HG03520 (cell line): ENCODE measurements at regions not wholly inside any gene's neighbourhood (a gene's known extent, or its start where the extent isn't known, plus 50 kb on each side); places are given as distances from the start of the nearest gene placed in this dataset.
A peak's percentile ranks its signal among the peaks of the same experiment; 100 is the strongest.

ENCODE experiments used
- ATAC-seq: cut with Tn5 transposase; IDR thresholded peaks from one replicate; pipeline ENCODE4 v1.9.1; 2021; ENCODE audit warnings: mild to moderate bottlenecking, moderate library complexity; ENCODE audit not compliant: unreplicated experiment

DNA sequence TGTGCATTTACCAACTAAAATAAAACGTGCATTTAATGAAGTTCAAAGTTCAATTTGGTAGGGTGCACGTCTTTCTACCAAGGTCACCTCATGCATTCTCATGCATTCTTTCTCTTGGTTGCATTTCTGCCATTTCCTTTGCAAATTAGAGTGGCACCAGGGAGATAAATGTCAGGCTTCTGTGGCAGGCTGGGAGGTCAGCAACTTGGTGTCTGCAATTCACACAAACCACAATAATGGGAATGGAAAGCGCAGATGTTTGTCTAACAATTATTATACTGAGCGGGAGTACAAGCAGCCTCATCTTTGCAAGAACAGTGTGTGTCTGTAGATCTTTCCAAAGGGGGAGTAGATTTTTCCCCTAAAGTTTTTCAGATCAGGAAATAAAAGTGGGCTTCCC, 411.7 kb downstream of the DMRT2 start:
- ATAC-seq: no peak

DNA sequence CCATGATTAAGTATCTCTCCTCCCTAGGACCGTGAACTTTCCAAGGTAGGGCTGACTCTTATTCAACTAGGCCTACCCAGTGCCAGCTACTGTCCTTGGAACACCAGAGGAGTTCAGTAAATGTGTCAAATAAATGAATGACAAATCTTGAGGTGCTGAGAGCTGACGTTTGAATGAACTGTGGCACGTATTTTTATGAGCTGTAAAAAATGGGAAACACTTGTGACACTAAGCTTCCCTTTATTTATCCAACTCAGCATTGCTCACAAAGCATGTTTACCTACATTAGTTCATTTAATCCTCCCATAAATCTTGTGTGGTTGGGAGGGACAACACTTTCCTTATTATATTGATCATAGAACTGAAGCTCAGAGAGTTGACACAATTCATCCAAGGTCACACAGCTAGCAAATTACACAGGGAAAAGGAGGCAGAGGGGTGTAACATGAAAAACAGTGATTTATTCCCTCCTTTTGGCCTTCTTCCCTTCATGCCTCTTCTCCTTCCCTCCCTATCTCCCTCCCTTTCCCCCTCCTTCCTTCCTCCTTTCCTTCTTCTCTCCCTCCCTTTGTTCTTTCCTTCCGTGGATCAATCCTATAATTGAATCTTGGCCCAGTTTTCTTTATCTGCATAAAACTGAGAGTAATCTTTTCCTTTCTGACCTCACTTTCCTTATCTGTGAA, 412.6 kb downstream of the DMRT2 start:
- ATAC-seq: no peak

DNA sequence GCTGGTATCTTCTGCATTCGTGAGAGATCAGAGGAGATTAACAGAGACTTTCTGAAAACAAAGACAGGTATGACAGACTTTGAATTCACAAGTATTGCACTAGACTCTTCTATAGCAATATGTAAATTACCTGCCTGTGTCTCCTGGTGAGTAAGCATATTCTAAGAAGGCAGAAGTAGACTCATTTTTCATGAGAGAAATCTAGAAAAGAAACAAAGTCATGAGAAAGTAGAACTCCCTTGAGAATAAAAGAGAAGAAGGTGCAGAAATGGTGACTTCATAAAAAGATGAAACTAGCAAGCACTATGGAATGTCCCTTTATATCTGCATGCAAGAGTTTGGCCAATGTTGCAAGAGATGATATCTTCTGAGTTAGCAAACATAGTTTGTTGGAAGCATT, 419.8 kb downstream of the DMRT2 start:
- peak; percentile 79 for ATAC-seq

DNA sequence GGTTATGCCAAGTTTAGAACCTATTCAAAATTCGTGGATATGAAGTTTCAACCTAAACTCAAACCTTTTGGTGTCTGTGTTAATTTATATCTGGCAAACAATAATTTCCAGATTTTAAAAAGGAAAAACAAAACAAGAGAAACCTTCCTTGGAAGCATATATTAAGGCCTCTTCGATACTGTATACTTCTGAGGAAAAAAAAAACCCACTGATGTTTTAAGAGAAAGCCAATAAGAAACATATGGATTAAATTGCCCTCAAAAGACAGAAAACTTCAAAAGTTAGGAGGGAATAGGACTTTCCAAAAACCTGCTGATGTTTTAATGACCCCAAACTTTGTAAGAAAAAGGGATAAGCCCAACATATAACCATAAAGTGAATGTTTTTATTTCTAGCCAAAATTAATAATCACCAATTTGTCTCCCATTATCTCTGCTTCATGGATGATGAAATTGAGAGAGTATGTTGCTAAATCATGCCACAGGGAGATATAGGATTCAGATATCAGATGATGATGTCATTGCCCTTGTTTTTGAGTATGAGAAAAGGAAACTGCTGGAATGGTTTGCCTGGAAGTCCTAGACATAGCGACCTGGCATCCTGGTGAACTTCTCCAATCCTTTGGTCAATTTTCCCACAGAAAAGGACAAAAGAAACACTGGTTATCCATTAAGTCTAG, 423.9 kb downstream of the DMRT2 start:
- no peak for ATAC-seq

DNA sequence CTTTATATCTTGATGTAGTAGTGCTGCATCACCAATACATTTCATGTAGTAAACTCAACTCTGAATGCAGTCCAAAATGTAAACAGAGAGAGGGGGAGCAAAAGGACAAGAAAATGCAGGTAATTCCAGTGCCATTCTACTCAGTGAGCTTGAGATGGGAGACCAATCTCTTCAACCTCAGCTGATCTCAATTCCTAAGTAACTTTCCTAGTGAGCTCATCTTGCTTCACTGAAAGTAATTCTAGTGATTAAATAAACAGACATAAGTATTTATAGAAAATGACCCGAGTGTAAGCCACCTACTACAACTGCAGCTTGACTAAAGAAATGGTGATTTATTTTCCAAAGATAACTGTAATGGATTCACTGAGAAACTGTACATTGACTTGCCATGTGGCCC, 424.5 kb downstream of the DMRT2 start:
- no peak for ATAC-seq

DNA sequence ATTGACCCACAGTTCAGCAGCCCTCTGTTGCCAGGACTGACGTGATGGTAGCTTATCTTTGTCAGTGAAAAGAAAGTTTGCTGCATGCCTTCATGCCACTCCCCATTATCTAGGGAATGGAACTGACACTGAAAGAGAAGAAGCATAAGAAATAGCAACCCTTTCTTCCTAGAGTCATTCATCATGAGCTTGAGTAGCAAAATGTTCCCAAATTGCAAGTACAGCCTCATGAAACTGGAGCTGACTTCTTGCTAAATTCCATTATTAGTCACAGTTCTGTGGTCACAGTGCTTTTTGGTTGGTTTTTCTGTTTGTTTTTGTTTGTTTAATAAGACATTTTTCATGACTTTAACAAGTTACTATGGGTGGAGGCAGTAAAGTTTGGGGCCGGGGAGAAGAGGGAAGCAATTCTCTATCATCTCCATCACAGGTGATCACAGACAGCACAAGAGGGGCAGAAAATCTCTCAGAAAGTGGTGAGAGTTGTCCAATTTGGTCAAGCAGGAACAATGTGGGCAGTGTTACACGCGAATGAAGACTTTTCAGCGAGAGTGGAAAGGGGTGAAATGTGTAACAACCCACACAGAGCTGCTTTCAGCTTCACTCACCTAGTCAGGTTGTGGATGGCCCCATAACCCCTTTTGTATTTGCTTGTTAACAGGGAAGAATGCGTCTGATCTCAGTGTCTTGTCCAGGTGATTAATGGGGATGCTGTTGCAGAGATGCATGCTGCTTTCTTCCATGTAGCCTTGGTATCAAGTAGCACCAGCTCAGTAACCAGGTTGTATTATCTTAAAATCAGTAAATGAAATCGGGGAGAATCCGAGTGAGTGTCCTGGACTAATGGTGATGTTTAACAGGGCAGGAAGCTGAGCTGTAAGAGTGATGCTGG, 440.4 kb downstream of the DMRT2 start:
- ATAC-seq: peak; percentile 90

DNA sequence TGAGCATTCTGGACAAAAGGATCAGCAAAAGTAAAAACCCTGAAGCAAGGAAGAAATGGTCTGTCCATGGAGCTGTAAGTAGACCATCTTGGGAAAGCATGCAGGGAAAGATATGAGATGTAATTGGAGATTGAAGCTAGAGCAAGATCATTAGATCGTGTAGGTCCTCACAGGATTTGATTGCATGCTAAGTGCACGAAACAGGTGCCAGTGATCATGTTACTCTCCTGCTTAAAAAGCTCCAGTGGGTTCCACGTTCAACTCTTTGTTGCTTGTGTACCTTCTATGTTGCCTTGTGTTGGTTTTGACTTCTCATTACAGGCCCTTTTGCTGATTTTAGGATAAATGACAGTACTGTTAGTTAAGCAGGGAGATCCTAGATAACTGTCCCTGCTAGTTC, 442.0 kb downstream of the DMRT2 start:
- ATAC-seq: no peak

DNA sequence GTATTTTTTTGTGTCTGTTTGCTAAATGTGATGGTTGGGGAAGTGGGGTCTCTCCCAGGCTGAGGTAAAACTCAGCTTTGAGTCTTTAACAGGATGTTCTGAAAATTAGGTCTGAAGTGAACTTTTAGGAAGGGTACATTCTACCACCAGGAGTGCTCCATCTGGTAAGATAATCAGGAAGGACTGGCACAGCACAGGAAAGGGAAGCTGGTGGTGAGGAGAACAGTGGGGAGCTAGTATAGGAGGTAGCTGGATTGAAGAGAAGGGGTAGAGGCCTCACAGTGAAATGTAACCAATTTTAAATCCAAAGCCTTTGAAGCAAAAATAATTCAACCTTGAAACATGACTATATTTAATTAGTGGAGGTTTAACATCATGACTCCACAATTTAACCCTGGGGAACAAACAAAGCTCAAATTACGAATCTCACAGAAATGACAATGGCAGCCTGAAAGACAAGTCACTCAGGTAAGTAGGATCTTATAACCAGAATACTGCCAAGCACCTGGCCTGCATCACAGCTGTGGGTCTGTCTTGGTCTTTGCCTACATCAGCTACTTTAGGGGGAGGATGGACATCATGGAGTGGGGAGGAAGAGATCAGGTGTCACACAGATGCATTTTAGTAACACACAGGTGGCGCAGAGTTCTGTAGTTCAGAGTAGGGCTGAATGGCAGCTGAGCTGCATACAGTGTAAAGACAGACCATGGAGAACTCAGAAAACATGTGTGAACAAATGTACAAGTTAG, 445.3 kb downstream of the DMRT2 start:
- no peak for ATAC-seq

DNA sequence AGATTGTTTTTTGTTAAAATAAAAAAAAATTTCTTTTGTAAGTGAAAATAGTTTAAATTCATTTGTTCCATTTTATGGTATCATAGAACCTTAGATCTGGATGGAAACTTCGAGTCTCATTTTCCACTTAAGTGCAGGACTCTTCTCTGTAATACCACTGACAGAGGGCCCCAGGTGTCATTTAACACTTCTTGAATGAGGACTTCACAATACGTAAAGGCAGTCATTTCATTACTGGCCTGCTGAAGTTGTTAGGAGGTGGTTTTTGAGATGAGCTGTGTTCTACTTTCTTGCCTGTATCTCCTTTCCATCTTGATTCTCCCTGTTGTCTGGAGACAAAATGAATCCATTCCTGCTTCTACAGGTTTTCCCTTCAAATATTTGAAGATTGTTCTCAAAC, 455.3 kb downstream of the DMRT2 start:
- ATAC-seq: no peak

DNA sequence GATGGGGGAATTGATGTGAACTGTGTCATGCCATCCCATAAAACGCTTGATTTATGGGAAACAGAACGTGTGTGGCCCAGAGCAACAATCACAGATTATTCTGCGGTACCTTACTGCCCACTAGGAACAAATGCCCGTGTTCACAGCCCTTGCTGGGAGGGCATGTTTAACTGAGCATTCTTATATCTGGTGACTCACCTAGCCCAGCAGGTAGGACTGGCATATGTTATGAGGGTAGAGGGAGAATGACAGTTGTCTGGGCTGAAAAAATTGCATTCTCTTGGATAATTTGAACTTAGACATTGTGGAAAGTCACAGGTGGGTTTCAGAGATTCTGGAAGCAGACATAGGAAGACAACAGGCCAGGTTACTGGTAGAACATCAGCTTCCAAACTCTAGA, 460.6 kb downstream of the DMRT2 start:
- ATAC-seq: no peak

DNA sequence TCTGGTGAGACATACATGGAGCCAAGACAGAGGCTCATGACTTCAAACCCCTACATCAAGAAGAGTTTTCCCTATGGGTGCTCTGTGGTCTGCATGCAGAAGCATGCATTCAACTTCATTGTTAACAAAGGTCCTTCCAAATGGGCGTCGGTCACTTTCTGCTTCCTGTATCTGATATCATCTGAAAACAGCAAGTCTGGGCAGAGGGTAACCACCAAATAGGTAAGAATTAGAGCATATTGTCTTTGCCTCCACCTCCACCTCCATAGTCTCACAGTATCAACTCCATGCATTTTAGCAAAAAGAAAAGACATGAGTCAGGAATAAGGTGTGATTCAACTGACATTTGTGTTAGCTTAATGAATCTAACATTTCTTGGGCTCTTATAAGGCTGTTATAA, 462.9 kb downstream of the DMRT2 start:
- no peak for ATAC-seq

DNA sequence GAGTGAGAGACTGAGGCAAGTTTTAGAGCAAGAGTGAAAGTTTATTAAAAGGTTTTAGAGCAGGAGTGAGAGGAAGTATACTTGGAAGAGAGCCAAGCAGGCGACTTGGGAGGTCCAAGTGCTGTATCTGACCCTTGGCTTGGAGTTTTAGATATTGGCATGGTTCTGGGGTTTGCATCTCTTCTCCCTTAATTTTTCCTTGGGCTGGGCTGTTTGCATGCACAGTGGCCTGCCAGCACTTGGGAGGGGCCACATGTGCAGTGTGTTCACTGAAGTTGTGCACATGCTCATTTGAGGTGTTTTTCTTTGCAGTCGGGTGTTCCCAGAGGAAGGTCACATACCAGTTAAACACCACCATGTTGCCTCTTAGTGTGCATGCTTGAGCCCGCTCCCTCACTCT, 464.1 kb downstream of the DMRT2 start:
- no peak for ATAC-seq

DNA sequence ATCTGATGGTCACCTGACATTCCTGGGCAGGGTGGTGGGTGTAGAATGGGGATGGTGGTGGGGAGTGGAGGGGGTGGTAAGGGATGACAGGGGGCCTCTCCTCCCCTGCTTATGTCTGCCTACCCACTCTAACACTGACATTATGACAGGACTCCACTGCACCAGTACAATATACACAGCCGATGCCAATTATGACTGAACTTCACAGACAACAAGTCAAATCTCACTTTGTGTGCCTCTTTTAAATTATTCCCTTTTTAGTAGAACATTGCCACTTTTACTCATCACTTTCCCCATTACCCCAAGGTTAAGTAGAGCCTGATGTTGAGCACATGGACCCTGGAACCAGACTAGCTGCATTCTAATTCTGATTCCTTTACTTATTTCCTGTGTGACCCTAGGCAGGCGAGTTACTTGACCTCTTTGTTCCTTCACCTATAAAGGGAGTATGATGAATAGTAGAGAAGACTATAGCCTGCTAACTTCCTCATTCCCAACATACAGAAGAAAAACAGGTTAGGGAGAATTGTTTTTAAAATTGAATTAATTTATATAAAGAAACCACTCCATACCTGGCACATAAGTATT, 464.7 kb downstream of the DMRT2 start:
- ATAC-seq: no peak

DNA sequence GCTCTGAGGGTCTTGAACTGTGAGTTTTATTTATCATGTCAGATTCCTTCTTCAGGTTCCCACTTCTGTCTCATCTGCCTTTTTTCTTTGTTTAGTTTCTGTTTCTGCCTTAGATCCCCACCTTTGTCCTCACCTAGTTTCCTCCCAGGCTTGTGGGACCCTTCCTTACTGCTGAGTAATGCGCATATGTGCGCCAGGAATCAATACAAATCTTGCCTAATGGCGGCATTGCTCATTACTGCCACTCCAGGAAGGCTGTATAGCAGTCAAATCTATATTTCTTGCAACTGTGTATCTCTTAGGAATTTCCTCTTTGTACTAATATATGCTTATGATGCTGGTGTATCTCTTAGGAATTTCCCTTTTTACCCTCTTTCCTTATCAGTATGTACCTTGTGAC, 465.4 kb downstream of the DMRT2 start:
- no peak for ATAC-seq

DNA sequence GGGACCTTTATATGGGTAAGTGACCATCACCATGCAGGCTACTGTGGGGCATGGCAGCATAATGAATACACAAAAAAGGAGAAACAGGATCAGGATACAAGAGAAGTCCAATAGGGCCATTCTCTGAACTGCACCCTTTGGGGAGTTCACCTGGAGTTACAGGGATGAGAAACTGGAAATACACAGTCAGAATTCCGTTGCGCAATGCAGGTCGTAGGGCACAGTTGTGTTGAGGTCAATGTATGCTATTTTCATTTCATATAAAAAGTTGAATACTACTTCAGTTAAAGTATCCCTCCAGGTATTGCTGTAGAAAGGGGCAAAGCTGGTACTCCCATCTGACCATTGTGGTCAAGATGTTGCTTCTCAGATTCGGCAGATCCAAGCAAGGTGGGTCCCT, 471.4 kb downstream of the DMRT2 start:
- ATAC-seq: no peak

DNA sequence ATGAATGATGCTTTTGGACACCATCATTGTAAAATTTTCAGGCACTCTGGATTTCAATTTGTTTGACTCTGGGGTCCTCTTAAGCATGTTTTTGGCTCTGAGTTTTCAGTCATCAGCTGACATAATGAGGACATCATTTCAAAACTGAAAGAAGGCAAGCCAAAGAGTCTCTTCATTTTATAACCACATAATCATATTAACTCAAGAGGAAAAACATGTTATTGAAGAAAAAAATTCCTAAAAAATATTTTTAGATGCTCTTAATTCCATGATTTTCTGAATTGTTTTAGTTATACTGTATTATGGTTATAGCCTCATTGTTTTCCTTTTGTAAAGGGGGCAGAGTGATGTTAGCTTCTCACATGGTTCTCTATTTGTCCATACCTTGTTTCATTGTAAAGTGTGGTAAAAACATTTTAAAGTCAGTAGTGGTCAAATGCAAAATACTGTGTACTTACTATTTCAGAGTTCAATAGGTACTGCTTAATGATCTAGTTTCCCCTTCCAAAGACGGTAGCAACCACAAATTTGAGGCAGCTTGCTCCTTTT, 472.1 kb downstream of the DMRT2 start:
- no peak for ATAC-seq

DNA sequence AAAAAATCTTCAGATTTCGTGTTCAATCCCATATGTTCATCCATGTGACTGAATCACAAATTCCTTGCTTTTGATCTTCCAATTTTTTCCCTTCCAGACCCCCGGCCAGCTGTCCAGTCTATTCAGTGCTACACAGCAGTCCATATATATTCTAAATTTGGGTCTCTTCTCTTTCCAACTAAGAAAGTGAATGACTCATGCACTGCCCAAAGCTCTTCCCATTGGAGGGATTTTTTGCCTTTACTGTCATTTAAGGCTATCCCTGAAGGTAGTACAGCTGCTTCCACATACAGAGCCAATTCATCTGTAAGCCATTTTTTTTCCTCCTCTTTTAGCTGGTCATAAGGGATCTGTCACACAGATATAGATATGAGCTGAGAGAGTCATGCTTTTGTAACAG, 478.3 kb downstream of the DMRT2 start:
- ATAC-seq: no peak

DNA sequence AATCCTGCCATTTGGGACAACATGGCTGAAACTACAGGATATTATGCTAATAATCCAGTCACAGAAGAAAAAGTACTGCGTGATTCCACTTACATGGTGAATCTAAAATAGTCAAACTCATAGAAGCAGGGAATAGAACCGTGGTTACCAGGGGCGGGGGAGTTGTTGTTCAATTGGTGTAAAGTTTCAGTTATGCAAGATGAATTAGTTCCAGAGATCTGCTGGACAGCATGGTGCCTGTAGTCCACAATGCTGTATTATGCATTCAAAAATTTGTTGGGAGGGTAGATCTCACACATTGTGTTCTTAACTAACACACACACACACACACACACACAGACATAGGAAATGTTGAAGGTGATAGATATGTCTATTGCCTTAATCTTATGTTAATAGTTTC, 480.5 kb downstream of the DMRT2 start:
- no peak for ATAC-seq

DNA sequence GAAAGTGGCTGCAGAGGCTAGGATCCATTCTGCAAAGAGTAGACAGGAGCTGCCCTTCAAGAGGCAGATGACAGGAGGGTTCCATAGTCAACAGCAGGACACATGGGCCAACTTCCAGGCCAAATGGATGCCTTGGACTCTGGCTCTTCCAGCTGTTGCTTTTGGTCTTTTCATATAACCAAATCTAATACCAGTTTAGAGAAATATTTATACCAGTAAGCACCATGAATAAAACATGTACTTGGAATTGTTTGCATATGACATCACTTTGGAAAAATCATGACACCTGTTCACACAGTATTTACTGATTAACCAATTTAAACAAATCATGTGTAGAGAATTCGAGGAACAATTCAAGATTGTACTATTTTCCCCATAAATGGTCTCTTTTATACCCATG, 481.3 kb downstream of the DMRT2 start:
- ATAC-seq: no peak

DNA sequence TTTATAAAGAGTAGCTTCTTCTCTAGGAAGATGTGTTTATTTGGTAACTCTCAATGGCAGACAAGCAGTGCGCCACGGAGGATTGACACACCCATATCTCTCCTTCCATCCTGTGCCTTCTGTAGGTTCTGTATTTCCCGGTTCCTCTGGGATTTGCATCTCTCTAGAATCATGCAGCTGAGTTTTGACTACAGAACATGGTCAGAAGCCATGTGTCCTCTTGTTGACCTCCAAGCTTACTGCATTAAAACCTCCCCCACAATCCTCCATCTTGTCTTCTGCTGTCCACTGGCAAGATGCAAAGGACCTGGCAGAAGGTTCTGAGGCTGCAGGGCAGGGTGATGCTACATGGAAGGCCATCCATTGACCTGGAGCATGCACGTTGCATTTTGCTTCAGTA, 482.0 kb downstream of the DMRT2 start:
- no peak for ATAC-seq

DNA sequence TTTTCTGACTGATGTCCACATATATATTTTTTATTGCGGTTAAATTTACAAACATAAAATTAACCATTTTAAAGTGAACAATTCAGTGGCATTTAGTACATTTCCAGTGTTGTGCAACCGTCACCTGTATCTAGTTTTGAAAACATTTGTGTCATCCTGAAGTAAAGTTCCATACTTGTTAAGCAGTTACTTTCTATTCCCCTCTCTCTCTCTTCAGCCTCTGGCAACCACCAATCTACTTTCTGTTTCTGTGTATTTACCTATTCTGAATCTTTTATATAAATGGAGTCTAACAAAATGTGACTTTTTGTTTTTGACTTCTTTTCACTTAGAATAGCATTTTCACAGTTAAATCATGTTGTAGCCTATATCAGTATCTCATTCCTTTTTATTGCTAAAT, 480.1 kb upstream of the SMARCA2 start:
- ATAC-seq: no peak
